Keratinocyte (primary cell): ENCODE measurements at regions not wholly inside any gene's neighbourhood (a gene's known extent, or its start where the extent isn't known, plus 50 kb on each side); places are given as distances from the start of the nearest gene placed in this dataset.

ENCODE experiments used
- DNase-seq: peaks from one replicate; pipeline ENCODE4 v3.0.0-alpha.2; 2011; ENCODE audit warnings: low read depth, missing footprints, low spot score
- FAIRE-seq: peaks from 2 replicates; lab custom pipeline; 2011; peaks lifted over from hg19 to GRCh38; lab: Jason Lieb, UNC
- H2AFZ ChIP-seq: 2 replicates; pipeline ENCODE4 v1.6.0; 2012; ENCODE audit warnings: low read length, control low read depth, inconsistent platforms; ENCODE audit not compliant: control insufficient read depth
- H3K27ac ChIP-seq: 2 replicates; pipeline ENCODE4 v1.5.1; 2011; ENCODE audit warnings: low read length; ENCODE audit not compliant: control insufficient read depth, insufficient read depth
- H3K27me3 ChIP-seq: 3 replicates; pipeline ENCODE4 v1.6.0; 2011; ENCODE audit warnings: low read length; ENCODE audit not compliant: control insufficient read depth, insufficient read depth; ENCODE audit errors: extremely low read depth
- H3K36me3 ChIP-seq, 2 experiments: 2 replicates in 1 of 2; 3 replicates in 1 of 2; pipeline ENCODE4 v1.5.1; 2011; ENCODE audit warnings: low read length in 2 of 2, mild to moderate bottlenecking in 1 of 2; ENCODE audit not compliant: control insufficient read depth in 2 of 2, insufficient read depth in 2 of 2; ENCODE audit errors: extremely low read depth in 1 of 2
- H3K4me1 ChIP-seq: 3 replicates; pipeline ENCODE4 v1.5.1; 2011; ENCODE audit warnings: low read length; ENCODE audit not compliant: control insufficient read depth, insufficient read depth; ENCODE audit errors: extremely low read depth
- H3K4me2 ChIP-seq: 3 replicates; pipeline ENCODE4 v1.6.0; 2011; ENCODE audit warnings: low read depth, low read length; ENCODE audit not compliant: control insufficient read depth, insufficient read depth; ENCODE audit errors: extremely low read depth
- H3K4me3 ChIP-seq, 3 experiments: fragments of 200-600 bp in 1 of 3; sonication (generic) in 1 of 3; 2 replicates in 2 of 3; 3 replicates in 1 of 3; pipeline ENCODE4 v1.5.1; 2011 to 2016; ENCODE audit warnings: low read length in 3 of 3, mild to moderate bottlenecking in 3 of 3, control low read depth in 2 of 3, inconsistent platforms in 1 of 3, low read depth in 1 of 3, mixed read lengths in 1 of 3, mixed run types in 1 of 3, moderate library complexity in 1 of 3; ENCODE audit not compliant: control insufficient read depth in 2 of 3, insufficient read depth in 2 of 3; ENCODE audit errors: extremely low read depth in 1 of 3
- H3K79me2 ChIP-seq: 2 replicates; pipeline ENCODE4 v1.6.0; 2012; ENCODE audit warnings: low read length; ENCODE audit not compliant: control insufficient read depth, insufficient read depth
- H3K9ac ChIP-seq: 3 replicates; pipeline ENCODE4 v1.6.0; 2011; ENCODE audit warnings: low read length; ENCODE audit not compliant: control insufficient read depth, insufficient read depth; ENCODE audit errors: extremely low read depth
- H3K9me1 ChIP-seq: 3 replicates; pipeline ENCODE4 v1.6.0; 2011; ENCODE audit warnings: low read length; ENCODE audit not compliant: control insufficient read depth, insufficient read depth; ENCODE audit errors: extremely low read depth
- H3K9me3 ChIP-seq: 2 replicates; pipeline ENCODE4 v1.5.1; 2012; ENCODE audit warnings: low read depth, low read length; ENCODE audit not compliant: control insufficient read depth
- H4K20me1 ChIP-seq: 3 replicates; pipeline ENCODE4 v1.6.0; 2011; ENCODE audit warnings: low read length; ENCODE audit not compliant: control insufficient read depth, insufficient read depth; ENCODE audit errors: extremely low read depth
- CTCF ChIP-seq, 3 experiments: IDR thresholded peaks in 1 of 3; conservative IDR thresholded peaks in 1 of 3; optimal IDR thresholded peaks in 1 of 3; 2 replicates in 2 of 3; 3 replicates in 1 of 3; pipeline versions ENCODE3 to v1.5.1; 2011; ENCODE audit warnings: low read length in 3 of 3, mild to moderate bottlenecking in 3 of 3, moderate library complexity in 2 of 3, control low read depth in 1 of 3, inconsistent platforms in 1 of 3; ENCODE audit not compliant: insufficient read depth in 2 of 3; ENCODE audit errors: extremely low read depth in 1 of 3
- EZH2 ChIP-seq: IDR thresholded peaks from one replicate; pipeline ENCODE4 v1.6.1; 2012; ENCODE audit warnings: inconsistent platforms, mild to moderate bottlenecking, low read length, moderate library complexity
- dilution Hi-C: fragments of 300-500 bp; cut with MboI; formaldehyde crosslinking; loops from one replicate; pipeline ENCODE4 v1.7.0; 2020; ENCODE audit warnings: low sequenced_read_pairs; ENCODE audit not compliant: extremely low pct_ligation_motif_present

GRCh38 chr11:38988908-38989307 lies 2390.9 kb upstream of the RAG2 start:
- H3K4me3 ChIP-seq, result no peak overlapping the region
- H3K36me3 ChIP-seq, result no peaks in the 10 kb centered on the region
- no peak for FAIRE-seq
- no peaks in the 10 kb centered on the region for H4K20me1 ChIP-seq
- H2AFZ ChIP-seq, result no peak overlapping the region
- H3K27ac ChIP-seq, result no peak overlapping the region
- no peaks in the 10 kb centered on the region for H3K79me2 ChIP-seq
- no peaks in the 10 kb centered on the region for H3K9me1 ChIP-seq
- H3K4me1 ChIP-seq, result peaks cover 18% of the 10 kb centered on the region
- no peaks in the 10 kb centered on the region for H3K9me3 ChIP-seq
- no peak for TF ChIP-seq CTCF (optimal IDR thresholded peaks at IDR 0.05 in 1 of 3, IDR thresholded peaks at IDR 0.05 in 1 of 3, conservative IDR thresholded peaks at IDR 0.05 in 1 of 3; ENCODE audit: extremely low read depth in 1 of 3, insufficient read depth in 2 of 3, low read length in 3 of 3)
- no peak for TF ChIP-seq EZH2
- DNase-seq, result no peak
- H3K27me3 ChIP-seq, result no peaks in the 10 kb centered on the region
- no peak overlapping the region for H3K9ac ChIP-seq
- dilution Hi-C loops, result no loop called here
- H3K4me2 ChIP-seq, result no peak overlapping the region

GRCh38 chr11:38972220-38972619 lies 2374.2 kb upstream of the RAG2 start:
- Histone ChIP-seq H3K27ac (no peak overlapping the region), H3K79me2 (no peaks in the 10 kb centered on the region), H3K9ac (no peak overlapping the region), H3K27me3 (no peaks in the 10 kb centered on the region), H3K36me3 (no peaks in the 10 kb centered on the region), H3K9me1 (no peaks in the 10 kb centered on the region), H3K4me2 (no peak overlapping the region), H3K9me3 (no peaks in the 10 kb centered on the region), H2AFZ (no peak overlapping the region), H3K4me3 (no peak overlapping the region), H3K4me1 (peaks cover 3% of the 10 kb centered on the region), H4K20me1 (no peaks in the 10 kb centered on the region)
- dilution Hi-C loops, result no loop called here
- no peak for TF ChIP-seq CTCF (optimal IDR thresholded peaks at IDR 0.05 in 1 of 3, IDR thresholded peaks at IDR 0.05 in 1 of 3, conservative IDR thresholded peaks at IDR 0.05 in 1 of 3; ENCODE audit: extremely low read depth in 1 of 3, insufficient read depth in 2 of 3, low read length in 3 of 3)
- TF ChIP-seq EZH2, result no peak
- no peak for DNase-seq
- no peak for FAIRE-seq
